Keratinocyte (primary cell): ENCODE measurements at regions not wholly inside any gene's neighbourhood (a gene's known extent, or its start where the extent isn't known, plus 50 kb on each side); places are given as distances from the start of the nearest gene placed in this dataset.

Source experiments
- DNase-seq: peaks from one replicate; pipeline ENCODE4 v3.0.0-alpha.2; 2011; ENCODE audit warnings: low read depth, missing footprints, low spot score
- FAIRE-seq: peaks from 2 replicates; lab custom pipeline; 2011; peaks lifted over from hg19 to GRCh38; lab: Jason Lieb, UNC
- H2AFZ ChIP-seq: 2 replicates; pipeline ENCODE4 v1.6.0; 2012; ENCODE audit warnings: low read length, control low read depth, inconsistent platforms; ENCODE audit not compliant: control insufficient read depth
- H3K27ac ChIP-seq: 2 replicates; pipeline ENCODE4 v1.5.1; 2011; ENCODE audit warnings: low read length; ENCODE audit not compliant: control insufficient read depth, insufficient read depth
- H3K27me3 ChIP-seq: 3 replicates; pipeline ENCODE4 v1.6.0; 2011; ENCODE audit warnings: low read length; ENCODE audit not compliant: control insufficient read depth, insufficient read depth; ENCODE audit errors: extremely low read depth
- H3K36me3 ChIP-seq, 2 experiments: 2 replicates in 1 of 2; 3 replicates in 1 of 2; pipeline ENCODE4 v1.5.1; 2011; ENCODE audit warnings: low read length in 2 of 2, mild to moderate bottlenecking in 1 of 2; ENCODE audit not compliant: control insufficient read depth in 2 of 2, insufficient read depth in 2 of 2; ENCODE audit errors: extremely low read depth in 1 of 2
- H3K4me1 ChIP-seq: 3 replicates; pipeline ENCODE4 v1.5.1; 2011; ENCODE audit warnings: low read length; ENCODE audit not compliant: control insufficient read depth, insufficient read depth; ENCODE audit errors: extremely low read depth
- H3K4me2 ChIP-seq: 3 replicates; pipeline ENCODE4 v1.6.0; 2011; ENCODE audit warnings: low read depth, low read length; ENCODE audit not compliant: control insufficient read depth, insufficient read depth; ENCODE audit errors: extremely low read depth
- H3K4me3 ChIP-seq, 3 experiments: fragments of 200-600 bp in 1 of 3; sonication (generic) in 1 of 3; 2 replicates in 2 of 3; 3 replicates in 1 of 3; pipeline ENCODE4 v1.5.1; 2011 to 2016; ENCODE audit warnings: low read length in 3 of 3, mild to moderate bottlenecking in 3 of 3, control low read depth in 2 of 3, inconsistent platforms in 1 of 3, low read depth in 1 of 3, mixed read lengths in 1 of 3, mixed run types in 1 of 3, moderate library complexity in 1 of 3; ENCODE audit not compliant: control insufficient read depth in 2 of 3, insufficient read depth in 2 of 3; ENCODE audit errors: extremely low read depth in 1 of 3
- H3K79me2 ChIP-seq: 2 replicates; pipeline ENCODE4 v1.6.0; 2012; ENCODE audit warnings: low read length; ENCODE audit not compliant: control insufficient read depth, insufficient read depth
- H3K9ac ChIP-seq: 3 replicates; pipeline ENCODE4 v1.6.0; 2011; ENCODE audit warnings: low read length; ENCODE audit not compliant: control insufficient read depth, insufficient read depth; ENCODE audit errors: extremely low read depth
- H3K9me1 ChIP-seq: 3 replicates; pipeline ENCODE4 v1.6.0; 2011; ENCODE audit warnings: low read length; ENCODE audit not compliant: control insufficient read depth, insufficient read depth; ENCODE audit errors: extremely low read depth
- H3K9me3 ChIP-seq: 2 replicates; pipeline ENCODE4 v1.5.1; 2012; ENCODE audit warnings: low read depth, low read length; ENCODE audit not compliant: control insufficient read depth
- H4K20me1 ChIP-seq: 3 replicates; pipeline ENCODE4 v1.6.0; 2011; ENCODE audit warnings: low read length; ENCODE audit not compliant: control insufficient read depth, insufficient read depth; ENCODE audit errors: extremely low read depth
- EZH2 ChIP-seq: IDR thresholded peaks from one replicate; pipeline ENCODE4 v1.6.1; 2012; ENCODE audit warnings: inconsistent platforms, mild to moderate bottlenecking, low read length, moderate library complexity
- dilution Hi-C: fragments of 300-500 bp; cut with MboI; formaldehyde crosslinking; loops from one replicate; pipeline ENCODE4 v1.7.0; 2020; ENCODE audit warnings: low sequenced_read_pairs; ENCODE audit not compliant: extremely low pct_ligation_motif_present
- TF ChIP-seq, protein P1 (sequence below), 3 experiments: IDR thresholded peaks in 1 of 3; conservative IDR thresholded peaks in 1 of 3; optimal IDR thresholded peaks in 1 of 3; 2 replicates in 2 of 3; 3 replicates in 1 of 3; pipeline versions ENCODE3 to v1.5.1; 2011; ENCODE audit warnings: low read length in 3 of 3, mild to moderate bottlenecking in 3 of 3, moderate library complexity in 2 of 3, control low read depth in 1 of 3, inconsistent platforms in 1 of 3; ENCODE audit not compliant: insufficient read depth in 2 of 3; ENCODE audit errors: extremely low read depth in 1 of 3

DNA sequence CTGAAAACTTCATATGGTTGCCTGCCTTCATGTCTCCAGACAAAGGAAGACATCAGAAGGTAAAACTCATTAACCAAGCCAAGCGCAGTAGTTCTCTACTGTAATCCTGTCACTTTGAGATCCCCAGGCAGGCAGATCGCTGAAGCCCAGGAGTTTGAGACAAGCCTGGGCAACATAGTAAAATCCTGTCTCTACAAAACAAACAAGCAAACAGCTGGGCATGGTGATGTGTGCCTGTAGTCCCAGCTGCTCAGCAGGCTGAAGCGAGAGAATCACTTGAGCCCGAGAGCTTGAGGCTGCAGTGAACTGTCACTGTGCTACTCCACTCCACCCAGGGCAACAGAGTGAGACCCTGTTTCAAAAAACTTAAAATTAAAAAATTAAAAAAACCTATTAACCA, 467.4 kb upstream of the SORCS1 start:
- Histone ChIP-seq H3K9ac (no peak overlapping the region), H2AFZ (no peak overlapping the region), H3K9me3 (no peaks in the 10 kb centered on the region), H3K9me1 (no peaks in the 10 kb centered on the region), H4K20me1 (no peaks in the 10 kb centered on the region), H3K4me1 (no peaks in the 10 kb centered on the region), H3K4me2 (no peak overlapping the region), H3K4me3 (no peak overlapping the region), H3K27me3 (no peaks in the 10 kb centered on the region), H3K27ac (no peak overlapping the region), H3K36me3 (no peaks in the 10 kb centered on the region), H3K79me2 (no peaks in the 10 kb centered on the region)
- FAIRE-seq (no peak), DNase-seq (no peak)
- TF ChIP-seq EZH2: no peak
- TF ChIP-seq, protein P1, sequence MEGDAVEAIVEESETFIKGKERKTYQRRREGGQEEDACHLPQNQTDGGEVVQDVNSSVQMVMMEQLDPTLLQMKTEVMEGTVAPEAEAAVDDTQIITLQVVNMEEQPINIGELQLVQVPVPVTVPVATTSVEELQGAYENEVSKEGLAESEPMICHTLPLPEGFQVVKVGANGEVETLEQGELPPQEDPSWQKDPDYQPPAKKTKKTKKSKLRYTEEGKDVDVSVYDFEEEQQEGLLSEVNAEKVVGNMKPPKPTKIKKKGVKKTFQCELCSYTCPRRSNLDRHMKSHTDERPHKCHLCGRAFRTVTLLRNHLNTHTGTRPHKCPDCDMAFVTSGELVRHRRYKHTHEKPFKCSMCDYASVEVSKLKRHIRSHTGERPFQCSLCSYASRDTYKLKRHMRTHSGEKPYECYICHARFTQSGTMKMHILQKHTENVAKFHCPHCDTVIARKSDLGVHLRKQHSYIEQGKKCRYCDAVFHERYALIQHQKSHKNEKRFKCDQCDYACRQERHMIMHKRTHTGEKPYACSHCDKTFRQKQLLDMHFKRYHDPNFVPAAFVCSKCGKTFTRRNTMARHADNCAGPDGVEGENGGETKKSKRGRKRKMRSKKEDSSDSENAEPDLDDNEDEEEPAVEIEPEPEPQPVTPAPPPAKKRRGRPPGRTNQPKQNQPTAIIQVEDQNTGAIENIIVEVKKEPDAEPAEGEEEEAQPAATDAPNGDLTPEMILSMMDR (optimal IDR thresholded peaks at IDR 0.05 in 1 of 3, IDR thresholded peaks at IDR 0.05 in 1 of 3, conservative IDR thresholded peaks at IDR 0.05 in 1 of 3; ENCODE audit: extremely low read depth in 1 of 3, insufficient read depth in 2 of 3, low read length in 3 of 3): no peak
- dilution Hi-C loops: no loop called here

DNA sequence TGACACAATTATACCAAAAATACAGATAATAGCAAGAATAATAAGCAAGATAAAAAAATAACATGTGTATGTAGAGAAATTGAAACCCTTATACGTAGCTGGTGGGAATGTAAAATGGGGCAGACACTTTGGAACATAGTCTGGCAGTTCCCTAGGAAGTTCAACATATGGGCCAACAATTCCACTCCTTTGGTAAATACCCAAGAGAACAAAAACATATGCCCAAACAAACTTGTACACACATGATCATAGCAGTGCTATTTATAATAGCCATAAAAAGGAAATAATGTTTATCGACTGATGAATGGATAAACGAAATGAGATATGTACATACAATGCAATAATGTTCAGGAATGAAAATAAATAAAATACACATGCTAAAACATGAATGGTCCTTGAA, 462.4 kb upstream of the SORCS1 start:
- Histone ChIP-seq H3K27me3 (no peaks in the 10 kb centered on the region), H3K9ac (no peak overlapping the region), H3K9me3 (no peaks in the 10 kb centered on the region), H3K4me3 (no peak overlapping the region), H3K36me3 (no peaks in the 10 kb centered on the region), H3K4me1 (no peaks in the 10 kb centered on the region), H3K27ac (no peak overlapping the region), H3K9me1 (no peaks in the 10 kb centered on the region), H4K20me1 (no peaks in the 10 kb centered on the region), H3K79me2 (no peaks in the 10 kb centered on the region), H3K4me2 (no peak overlapping the region), H2AFZ (no peak overlapping the region)
- TF ChIP-seq, protein P1 (optimal IDR thresholded peaks at IDR 0.05 in 1 of 3, IDR thresholded peaks at IDR 0.05 in 1 of 3, conservative IDR thresholded peaks at IDR 0.05 in 1 of 3; ENCODE audit: extremely low read depth in 1 of 3, insufficient read depth in 2 of 3, low read length in 3 of 3): no peak
- TF ChIP-seq EZH2: no peak
- no peak for DNase-seq
- FAIRE-seq: no peak
- dilution Hi-C loops: no loop called here
